Fibroblast of skin of scalp (primary cell): ENCODE measurements at regions not wholly inside any gene's neighbourhood (a gene's known extent, or its start where the extent isn't known, plus 50 kb on each side); places are given as distances from the start of the nearest gene placed in this dataset.
"Not testable (repeated sequence)": the region's sequence is repeated elsewhere in the genome, so short reads cannot be mapped to it uniquely, and the experiment has no call there.

Experiments
- DNase-seq: peaks from one replicate; pipeline ENCODE4 v3.0.0-alpha.2; 2013

- no peak for DNase-seq
These were observed 1073.9 kb downstream of the PLOD2 start for GRCh38 chr3:145087038-145087437.

- DNase-seq = no peak
These were observed 1072.1 kb downstream of the PLOD2 start for GRCh38 chr3:145088917-145089316.

- no peak for DNase-seq
These were observed 1071.6 kb downstream of the PLOD2 start for GRCh38 chr3:145089337-145089736.

- peak; percentile 73 for DNase-seq
These were observed 1066.5 kb downstream of the PLOD2 start for GRCh38 chr3:145094355-145094941.

- not testable (repeated sequence) for DNase-seq
These were observed 1049.8 kb downstream of the PLOD2 start for GRCh38 chr3:145111141-145111540.

- no peak for DNase-seq
These were observed 1044.2 kb downstream of the PLOD2 start for GRCh38 chr3:145116769-145117168.

- DNase-seq = no peak
These were observed 1042.7 kb downstream of the PLOD2 start for GRCh38 chr3:145118303-145118702.

GRCh38 chr3:145124900-145125678 is 1035.9 kb downstream of the PLOD2 start:
- peak; percentile 8 for DNase-seq

GRCh38 chr3:145133281-145133680 is 1027.7 kb downstream of the PLOD2 start:
- DNase-seq = no peak

GRCh38 chr3:145134738-145135137 is 1026.2 kb downstream of the PLOD2 start:
- no peak for DNase-seq

- DNase-seq = no peak
These were observed 1016.6 kb downstream of the PLOD2 start for GRCh38 chr3:145144361-145144760.

- DNase-seq = no peak
These were observed 1015.5 kb downstream of the PLOD2 start for GRCh38 chr3:145145461-145145860.

GRCh38 chr3:145159640-145160039 is 1001.3 kb downstream of the PLOD2 start:
- DNase-seq = no peak

GRCh38 chr3:145170121-145170520 is 990.9 kb downstream of the PLOD2 start:
- peak; percentile 8 for DNase-seq

GRCh38 chr3:145175626-145176025 is 985.4 kb downstream of the PLOD2 start:
- no peak for DNase-seq

GRCh38 chr3:145176907-145177306 is 984.1 kb downstream of the PLOD2 start:
- DNase-seq = no peak

- no peak for DNase-seq
These were observed 983.2 kb downstream of the PLOD2 start for GRCh38 chr3:145177828-145178227.

GRCh38 chr3:145182196-145182911 is 978.6 kb downstream of the PLOD2 start:
- DNase-seq = no peak

- DNase-seq = no peak
These were observed 977.7 kb downstream of the PLOD2 start for GRCh38 chr3:145183261-145183660.

- no peak for DNase-seq
These were observed 972.8 kb downstream of the PLOD2 start for GRCh38 chr3:145188079-145188770.

- no peak for DNase-seq
These were observed 970.8 kb downstream of the PLOD2 start for GRCh38 chr3:145190138-145190537.

GRCh38 chr3:145190761-145191160 is 970.2 kb downstream of the PLOD2 start:
- no peak for DNase-seq

GRCh38 chr3:145191543-145191942 is 969.4 kb downstream of the PLOD2 start:
- DNase-seq = no peak
